CD4-positive, alpha-beta T cell treated with Interleukin-12 subunit alpha and Interleukin-12 subunit beta, for 1 hour (primary cell): ENCODE measurements at regions not wholly inside any gene's neighbourhood (a gene's known extent, or its start where the extent isn't known, plus 50 kb on each side); places are given as distances from the start of the nearest gene placed in this dataset.
"Not testable (repeated sequence)": the region's sequence is repeated elsewhere in the genome, so short reads cannot be mapped to it uniquely, and the experiment has no call there.

Experiments used
- DNase-seq: peaks from one replicate; pipeline ENCODE4 v3.0.0-alpha.2; 2020

- DNase-seq = no peak
These were observed 537.2 kb downstream of the XPNPEP1 start for GRCh38 chr10:109386101-109386500.

- DNase-seq = no peak
These were observed 544.1 kb downstream of the XPNPEP1 start for GRCh38 chr10:109379186-109379585.

GRCh38 chr10:109374215-109374614, 549.1 kb downstream of the XPNPEP1 start:
- no peak for DNase-seq

GRCh38 chr10:109359316-109359715, 564.0 kb downstream of the XPNPEP1 start:
- no peak for DNase-seq

GRCh38 chr10:109358325-109358724, 565.0 kb downstream of the XPNPEP1 start:
- DNase-seq = no peak

- DNase-seq = no peak
These were observed 575.0 kb downstream of the XPNPEP1 start for GRCh38 chr10:109348324-109348723.

- DNase-seq = no peak
These were observed 580.0 kb downstream of the XPNPEP1 start for GRCh38 chr10:109343293-109343692.

- no peak for DNase-seq
These were observed 581.3 kb downstream of the XPNPEP1 start for GRCh38 chr10:109341986-109342385.

GRCh38 chr10:109328001-109328400, 595.3 kb downstream of the XPNPEP1 start:
- no peak for DNase-seq

GRCh38 chr10:109327266-109327665, 596.0 kb downstream of the XPNPEP1 start:
- no peak for DNase-seq

GRCh38 chr10:109324721-109325120, 598.6 kb downstream of the XPNPEP1 start:
- DNase-seq = no peak

GRCh38 chr10:109317746-109318366, 605.5 kb downstream of the XPNPEP1 start:
- no peak for DNase-seq

GRCh38 chr10:109314016-109314415, 609.3 kb downstream of the XPNPEP1 start:
- not testable (repeated sequence) for DNase-seq

- not testable (repeated sequence) for DNase-seq
These were observed 610.8 kb downstream of the XPNPEP1 start for GRCh38 chr10:109312555-109312954.

- DNase-seq = no peak
These were observed 614.3 kb downstream of the XPNPEP1 start for GRCh38 chr10:109308971-109309370.

- not testable (repeated sequence) for DNase-seq
These were observed 616.2 kb downstream of the XPNPEP1 start for GRCh38 chr10:109307102-109307501.

- no peak for DNase-seq
These were observed 616.6 kb downstream of the XPNPEP1 start for GRCh38 chr10:109306698-109307097.

GRCh38 chr10:109287858-109288257, 635.5 kb downstream of the XPNPEP1 start:
- no peak for DNase-seq

GRCh38 chr10:109282510-109282909, 640.8 kb downstream of the XPNPEP1 start:
- DNase-seq = no peak

- no peak for DNase-seq
These were observed 642.0 kb downstream of the XPNPEP1 start for GRCh38 chr10:109281347-109281746.

GRCh38 chr10:109280837-109281236, 642.5 kb downstream of the XPNPEP1 start:
- DNase-seq = no peak

- DNase-seq = no peak
These were observed 645.9 kb downstream of the XPNPEP1 start for GRCh38 chr10:109277456-109277855.

GRCh38 chr10:109275960-109276359, 647.4 kb downstream of the XPNPEP1 start:
- DNase-seq = no peak

GRCh38 chr10:109274681-109275080, 648.6 kb downstream of the XPNPEP1 start:
- no peak for DNase-seq

- DNase-seq = no peak
These were observed 653.1 kb downstream of the XPNPEP1 start for GRCh38 chr10:109270173-109270572.
